ENCODE measurements at regions not wholly inside any gene's neighbourhood (a gene's known extent, or its start where the extent isn't known, plus 50 kb on each side); places are given as distances from the start of the nearest gene placed in this dataset.

DNA sequence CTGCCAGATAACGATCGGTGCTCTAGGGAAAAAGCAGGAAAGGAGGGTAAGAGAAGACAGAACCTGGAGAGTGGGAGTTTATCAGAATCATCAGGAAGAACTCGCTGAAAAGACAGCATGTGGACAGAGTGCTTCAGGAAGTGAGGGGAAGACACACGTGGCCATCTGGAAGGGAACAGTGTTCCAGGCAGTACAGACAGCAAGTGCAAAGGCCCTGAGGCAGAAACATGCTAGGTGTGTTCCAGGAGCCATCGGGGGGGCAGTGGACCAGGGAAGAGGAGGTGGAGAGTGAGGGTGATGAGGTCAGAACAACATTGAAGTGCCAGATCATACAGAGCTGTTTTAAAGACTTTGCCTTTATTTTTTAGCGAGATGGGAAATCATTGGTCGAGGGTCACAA lies 354.3 kb upstream of the CNR1 start:
- TF ChIP-seq, protein P1, sequence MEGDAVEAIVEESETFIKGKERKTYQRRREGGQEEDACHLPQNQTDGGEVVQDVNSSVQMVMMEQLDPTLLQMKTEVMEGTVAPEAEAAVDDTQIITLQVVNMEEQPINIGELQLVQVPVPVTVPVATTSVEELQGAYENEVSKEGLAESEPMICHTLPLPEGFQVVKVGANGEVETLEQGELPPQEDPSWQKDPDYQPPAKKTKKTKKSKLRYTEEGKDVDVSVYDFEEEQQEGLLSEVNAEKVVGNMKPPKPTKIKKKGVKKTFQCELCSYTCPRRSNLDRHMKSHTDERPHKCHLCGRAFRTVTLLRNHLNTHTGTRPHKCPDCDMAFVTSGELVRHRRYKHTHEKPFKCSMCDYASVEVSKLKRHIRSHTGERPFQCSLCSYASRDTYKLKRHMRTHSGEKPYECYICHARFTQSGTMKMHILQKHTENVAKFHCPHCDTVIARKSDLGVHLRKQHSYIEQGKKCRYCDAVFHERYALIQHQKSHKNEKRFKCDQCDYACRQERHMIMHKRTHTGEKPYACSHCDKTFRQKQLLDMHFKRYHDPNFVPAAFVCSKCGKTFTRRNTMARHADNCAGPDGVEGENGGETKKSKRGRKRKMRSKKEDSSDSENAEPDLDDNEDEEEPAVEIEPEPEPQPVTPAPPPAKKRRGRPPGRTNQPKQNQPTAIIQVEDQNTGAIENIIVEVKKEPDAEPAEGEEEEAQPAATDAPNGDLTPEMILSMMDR (conservative IDR thresholded peaks at IDR 0.05) = no peak
- no peak for TF ChIP-seq ZFX (IDR thresholded peaks at IDR 0.05)
